Fibroblast of skin of left quadriceps (primary cell): ENCODE measurements at regions not wholly inside any gene's neighbourhood (a gene's known extent, or its start where the extent isn't known, plus 50 kb on each side); places are given as distances from the start of the nearest gene placed in this dataset.
"Not testable (repeated sequence)": the region's sequence is repeated elsewhere in the genome, so short reads cannot be mapped to it uniquely, and the experiment has no call there.

Source experiments
- DNase-seq, 2 experiments: peaks; one replicate each; pipeline ENCODE4 v3.0.0-alpha.2; 2013; ENCODE audit warnings: low read depth in 2 of 2

DNA sequence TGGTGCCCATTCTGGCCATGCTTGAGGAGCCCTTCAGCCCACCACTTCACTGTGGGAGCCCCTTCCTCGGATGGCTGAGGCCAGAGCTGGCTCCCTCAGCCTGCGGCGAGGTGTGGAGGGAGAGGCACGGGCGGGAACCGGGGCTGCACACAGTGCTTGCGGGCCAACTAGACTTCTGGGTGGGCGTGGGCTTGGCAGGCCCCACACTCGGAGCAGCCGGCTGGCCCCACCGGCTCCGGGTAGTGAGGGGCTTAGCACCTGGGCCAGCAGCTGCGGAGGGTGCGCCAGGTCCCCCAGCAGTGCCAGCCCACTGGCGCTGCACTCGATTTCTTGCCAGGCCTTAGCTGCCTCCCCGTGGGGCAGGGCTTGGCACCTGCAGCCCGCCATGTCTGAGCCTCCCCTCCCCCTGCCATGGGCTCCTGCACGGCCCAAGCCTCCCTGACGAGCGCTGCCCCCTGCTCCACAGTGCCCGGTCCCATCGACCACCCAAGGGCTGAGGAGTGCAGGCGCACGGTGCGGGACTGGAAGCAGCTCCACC lies 554.2 kb downstream of the GABRG2 start:
- not testable (repeated sequence) for DNase-seq

DNA sequence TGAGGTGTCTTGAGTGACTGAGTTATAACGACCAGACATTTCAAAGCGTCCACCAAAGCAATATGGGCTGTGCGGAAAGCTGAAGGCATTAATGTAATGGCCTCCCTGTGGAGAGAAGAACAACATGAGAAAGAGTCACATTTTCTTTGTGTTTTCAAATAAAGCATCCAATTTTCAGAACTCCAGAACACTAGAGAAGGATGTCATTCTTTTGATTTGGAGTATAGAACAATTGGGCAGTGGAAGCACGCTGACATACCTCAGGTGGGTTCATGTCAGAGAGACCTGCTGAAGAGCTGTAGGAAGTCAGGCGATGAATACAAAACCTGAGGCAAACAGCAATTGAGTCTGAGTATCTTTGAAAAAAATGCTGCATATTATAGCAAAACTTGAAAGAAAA lies 556.5 kb downstream of the GABRG2 start:
- no peak for DNase-seq

DNA sequence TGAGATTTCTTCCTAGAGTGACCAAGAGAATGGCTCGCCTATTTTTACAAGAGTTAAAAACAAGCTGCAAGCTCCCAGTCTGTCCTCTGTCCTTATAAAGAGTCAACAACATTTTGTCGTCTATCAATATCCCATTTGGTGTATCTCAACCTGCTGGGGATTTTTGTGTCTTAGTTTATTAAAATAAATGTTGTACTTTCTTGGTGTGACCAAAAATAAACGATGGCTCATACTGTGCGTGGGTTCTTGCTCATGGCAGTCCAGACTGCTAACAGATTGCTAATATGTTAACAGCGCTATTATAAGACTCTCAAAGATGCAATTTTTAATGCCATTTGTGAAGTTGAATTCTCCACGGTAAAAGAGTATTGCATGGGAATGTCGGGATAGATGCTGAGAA lies 569.9 kb downstream of the GABRG2 start:
- DNase-seq = no peak

DNA sequence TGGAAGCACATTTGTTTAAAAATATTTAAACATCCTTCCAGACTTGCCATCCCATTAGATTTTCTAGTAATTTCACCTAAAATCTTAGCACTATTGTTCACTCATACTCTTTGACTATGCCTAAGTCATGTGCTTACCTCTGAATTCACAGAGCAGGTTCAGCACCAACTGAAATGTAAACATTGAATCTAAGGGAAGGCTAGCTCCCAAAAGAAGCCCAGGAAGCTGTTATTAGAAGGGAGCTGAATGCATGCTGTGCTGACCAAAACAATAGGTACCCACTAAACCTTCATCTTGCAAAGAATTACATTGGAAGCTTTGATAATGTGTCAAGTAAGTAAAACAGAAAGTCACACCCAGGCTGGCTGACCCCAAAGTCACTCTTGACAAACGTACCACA lies 571.3 kb downstream of the GABRG2 start:
- DNase-seq = no peak

DNA sequence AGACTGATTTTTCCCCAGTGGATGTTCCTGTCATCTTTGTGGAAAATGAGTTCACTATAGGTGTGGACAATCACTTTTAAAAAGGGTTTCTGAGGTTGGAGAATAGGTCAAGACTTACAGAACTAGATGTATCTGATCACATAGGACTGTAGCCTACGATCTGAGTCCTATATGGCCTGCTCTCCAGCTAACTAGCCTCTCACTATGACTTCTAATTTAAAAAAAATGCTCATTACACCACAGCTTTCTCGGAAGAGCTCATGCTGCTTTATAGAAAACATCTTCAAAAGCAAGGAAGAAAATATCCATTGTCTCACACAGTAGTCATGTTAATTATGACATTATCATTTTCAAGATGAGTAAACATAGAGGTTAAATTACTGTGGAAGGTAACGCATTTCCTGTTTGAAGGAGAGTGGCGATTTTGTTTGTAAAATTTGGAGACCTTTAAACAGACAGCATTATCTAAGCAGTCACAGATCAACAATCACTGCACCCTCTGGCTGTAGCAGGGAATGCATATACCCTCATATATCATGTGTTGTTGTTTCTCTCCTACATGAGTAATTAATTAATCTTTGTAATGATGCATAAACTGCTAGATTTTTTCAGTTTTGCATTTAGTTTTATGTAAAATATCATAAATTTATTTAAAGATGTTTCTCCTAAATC lies 573.7 kb downstream of the GABRG2 start:
- no peak for DNase-seq

DNA sequence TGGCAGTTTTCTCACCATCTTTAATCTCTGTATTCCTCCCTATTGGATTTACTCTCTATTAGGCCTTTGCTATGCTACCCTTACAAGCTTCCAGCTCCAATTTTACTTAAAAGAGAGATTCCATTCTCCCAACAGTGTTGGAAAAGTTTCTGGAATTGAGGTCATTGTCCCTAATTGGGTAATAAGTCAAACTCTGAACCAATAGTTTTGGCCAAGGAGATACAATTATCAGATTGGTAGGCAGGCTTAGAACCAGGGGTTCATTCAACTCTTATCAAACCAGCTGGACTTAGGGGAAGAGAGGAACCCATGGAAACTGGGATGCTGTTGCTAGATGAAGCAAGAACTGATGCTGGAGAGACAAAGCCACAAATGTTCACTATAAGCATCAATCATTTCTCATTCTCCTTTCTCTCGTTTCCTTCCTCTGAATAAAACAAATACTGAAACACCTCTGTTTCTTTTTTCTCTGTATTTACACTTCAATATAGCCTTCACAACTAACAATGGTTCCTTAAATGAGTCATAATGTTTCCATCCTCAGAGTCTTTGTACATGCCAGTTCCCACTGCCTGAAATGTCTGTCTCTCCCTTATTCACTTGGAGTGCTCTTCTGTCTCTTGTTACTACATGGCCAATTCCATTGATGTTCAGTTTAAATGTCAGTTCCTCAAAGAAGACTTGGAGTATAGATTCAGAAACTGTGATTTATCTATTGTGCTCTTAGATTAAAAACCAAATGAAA lies 587.3 kb downstream of the GABRG2 start:
- no peak for DNase-seq

DNA sequence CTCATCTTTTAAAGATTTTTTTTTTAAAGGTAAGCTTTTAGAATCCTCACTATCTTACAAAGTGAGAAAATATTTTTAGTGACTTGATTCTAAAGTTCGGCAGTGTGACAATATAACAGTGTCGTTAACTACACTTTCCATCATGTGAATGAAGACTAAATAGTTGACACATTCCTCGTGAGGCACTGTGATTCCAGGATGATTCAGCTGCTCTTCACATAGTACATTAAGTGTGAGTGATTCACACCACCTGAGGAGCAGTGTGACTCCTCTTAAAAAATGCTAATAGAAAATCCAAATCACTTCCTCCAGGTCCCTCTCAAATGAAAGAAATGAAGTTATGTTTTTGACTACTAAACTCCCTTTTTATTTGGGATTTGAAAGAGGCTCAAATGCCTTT lies 589.5 kb downstream of the GABRG2 start:
- DNase-seq = no peak

DNA sequence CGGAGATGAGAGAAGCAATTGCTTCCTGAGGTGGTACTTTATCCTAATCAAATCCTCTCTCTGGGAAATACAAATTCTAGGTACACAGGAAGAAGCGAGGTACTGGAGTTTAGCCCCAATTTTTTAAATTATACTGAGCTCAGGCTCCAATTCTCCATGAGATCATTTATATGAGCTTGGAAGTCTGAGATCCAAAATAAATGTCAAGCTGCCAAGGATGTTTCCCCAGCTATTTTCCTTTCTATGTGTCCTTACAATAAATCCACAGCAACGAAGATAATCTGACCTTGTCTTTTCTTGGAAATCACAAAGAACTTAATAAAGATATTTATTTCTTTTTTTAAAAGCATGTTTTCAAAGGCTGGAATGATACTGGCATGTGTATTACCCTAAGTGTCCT lies 597.3 kb downstream of the GABRG2 start:
- DNase-seq = no peak

DNA sequence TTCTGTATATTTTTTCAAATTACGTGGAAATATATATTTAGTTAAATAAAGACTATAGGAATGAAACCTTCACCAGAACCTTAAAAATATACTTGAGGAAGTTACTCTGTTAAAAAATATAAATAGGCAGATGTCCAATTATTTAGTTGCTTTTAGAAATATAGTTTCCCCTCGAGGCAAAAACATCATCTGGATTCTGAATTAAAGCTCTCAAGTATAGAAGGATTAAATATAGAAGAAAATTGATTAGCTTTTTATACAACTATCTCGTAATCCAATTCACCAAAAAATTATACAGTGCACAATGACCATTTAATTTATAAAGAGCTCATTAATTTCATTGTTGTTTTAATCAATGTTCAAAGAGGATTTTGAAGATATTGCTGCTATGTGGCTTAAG lies 601.4 kb downstream of the GABRG2 start:
- no peak for DNase-seq

DNA sequence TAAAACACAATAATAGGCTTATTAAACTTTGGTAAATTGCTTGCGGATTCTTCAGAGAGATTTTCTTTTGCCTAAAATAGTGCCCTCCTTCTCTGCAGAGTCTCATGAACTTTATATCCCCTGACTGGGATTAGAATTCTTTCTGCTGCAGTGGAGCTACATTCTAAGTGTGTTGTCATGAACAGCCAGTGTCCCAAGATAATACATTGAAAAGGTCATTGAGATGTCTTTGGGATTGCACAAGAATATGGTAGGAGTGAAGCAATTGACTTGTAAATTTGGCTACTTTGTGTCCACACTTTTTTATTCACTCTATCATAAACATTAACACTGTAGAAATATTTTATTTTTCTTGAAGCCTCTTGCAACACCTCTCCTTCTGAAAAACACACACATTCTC lies 604.5 kb downstream of the GABRG2 start:
- no peak for DNase-seq

DNA sequence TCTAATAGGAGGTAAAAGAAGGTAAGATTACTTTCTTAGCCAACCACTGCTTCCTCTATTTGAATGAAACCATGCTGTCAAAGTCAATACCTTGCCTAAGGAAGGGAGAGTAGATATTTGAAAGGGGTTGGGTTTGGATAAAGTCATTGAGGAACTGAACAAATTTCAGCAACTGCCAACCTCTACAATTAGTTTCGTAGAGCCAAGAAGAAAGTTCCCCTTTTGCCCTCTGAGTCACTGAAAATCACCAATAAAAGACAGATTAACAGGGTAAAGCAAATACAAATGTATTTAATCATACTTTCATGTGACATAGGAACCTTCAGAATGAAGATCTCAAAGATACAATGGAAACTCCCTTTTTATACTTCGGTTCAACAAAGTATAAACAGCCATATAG lies 615.7 kb downstream of the GABRG2 start:
- no peak for DNase-seq

DNA sequence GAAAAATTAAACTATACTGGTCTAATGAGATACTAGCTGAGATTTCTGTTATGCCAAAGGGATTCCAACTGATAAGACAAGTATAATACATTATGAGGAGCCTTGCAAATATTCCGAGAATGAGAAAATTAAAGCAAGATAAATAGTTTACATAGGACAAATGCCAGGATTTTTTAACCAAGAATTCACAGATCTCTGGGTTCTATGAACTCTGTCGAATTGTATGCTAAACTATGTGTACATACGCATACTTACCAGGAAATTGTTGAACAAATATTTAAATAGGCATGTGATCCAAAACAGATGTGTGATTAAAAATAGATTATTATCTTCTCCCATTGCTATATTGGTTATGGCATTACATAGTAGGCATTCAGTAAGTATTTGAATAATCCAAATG lies 616.6 kb downstream of the GABRG2 start:
- DNase-seq = no peak

DNA sequence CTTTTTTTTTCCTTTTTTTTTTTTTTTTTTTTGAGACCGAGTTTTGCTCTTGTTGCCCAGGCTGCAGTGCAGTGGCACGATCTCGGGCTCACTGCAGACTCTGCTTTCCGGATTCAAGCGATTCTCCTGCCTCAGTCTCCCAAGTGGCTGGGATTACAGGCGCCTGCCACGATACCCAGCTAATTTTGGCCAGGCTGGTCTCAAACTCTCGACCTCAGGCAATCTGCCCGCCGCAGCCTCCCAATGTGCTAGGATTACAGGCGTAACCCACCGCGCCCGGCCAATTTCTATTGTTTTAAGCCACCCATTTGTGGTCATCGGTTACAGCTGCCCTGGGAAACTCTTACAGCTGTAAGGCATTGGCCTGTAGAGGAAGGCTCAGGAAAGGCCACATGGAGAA lies 617.7 kb downstream of the GABRG2 start:
- DNase-seq = no peak

DNA sequence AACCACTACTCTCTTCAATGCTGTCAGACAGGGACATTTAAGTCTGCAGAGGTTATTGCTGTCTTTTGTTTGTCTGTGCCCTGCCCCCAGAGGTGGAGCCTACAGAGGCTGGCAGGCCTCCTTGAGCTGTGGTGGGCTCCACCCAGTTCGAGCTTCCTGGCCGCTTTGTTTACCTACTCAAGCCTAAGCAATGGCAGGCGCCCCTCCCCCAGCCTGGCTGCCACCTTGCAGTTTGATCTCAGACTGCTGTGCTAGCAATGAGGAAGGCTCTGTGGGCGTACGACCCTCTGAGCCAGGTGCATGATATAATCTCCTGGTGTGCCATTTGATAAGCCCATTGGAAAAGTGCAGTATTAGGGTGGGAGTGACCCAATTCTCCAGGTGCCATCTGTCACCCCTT lies 628.7 kb downstream of the GABRG2 start:
- DNase-seq = not testable (repeated sequence)

DNA sequence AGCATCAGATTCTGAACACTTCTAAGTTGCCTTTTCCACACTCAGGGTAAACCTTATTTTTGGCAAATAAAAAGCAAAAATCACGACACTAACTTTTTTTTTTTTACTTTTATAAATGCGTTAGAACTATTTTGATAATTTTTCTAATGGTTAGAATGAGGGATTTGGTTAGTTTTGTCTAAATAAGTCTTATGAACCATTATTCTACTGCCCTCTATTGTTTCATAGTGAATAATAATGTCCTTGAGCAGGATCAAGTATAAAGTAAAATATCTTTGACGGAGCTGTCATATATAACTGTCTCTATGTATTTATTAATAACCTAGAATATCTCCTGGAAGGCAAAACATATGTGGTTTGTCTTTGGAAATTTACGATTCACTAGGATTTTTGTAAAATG lies 631.8 kb downstream of the GABRG2 start:
- DNase-seq = no peak

DNA sequence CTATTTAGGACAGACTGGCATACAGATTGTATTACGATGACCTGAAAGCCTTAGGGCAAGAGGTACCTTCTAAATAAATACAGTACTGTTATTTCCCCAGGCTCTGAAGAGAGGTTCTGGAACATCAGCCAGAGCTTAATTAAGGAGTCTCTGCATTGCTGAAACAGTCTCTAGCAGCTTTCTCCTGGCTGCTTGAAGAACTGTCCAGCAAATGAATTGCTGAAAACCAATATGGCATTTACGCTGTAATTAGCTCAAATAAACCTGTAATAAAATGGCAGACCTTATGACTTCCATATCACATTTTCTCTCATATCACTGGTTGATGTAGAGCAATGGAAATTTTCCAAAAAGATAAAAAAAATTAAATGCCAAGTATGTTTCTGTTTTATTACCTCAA lies 636.3 kb downstream of the GABRG2 start:
- no peak for DNase-seq

DNA sequence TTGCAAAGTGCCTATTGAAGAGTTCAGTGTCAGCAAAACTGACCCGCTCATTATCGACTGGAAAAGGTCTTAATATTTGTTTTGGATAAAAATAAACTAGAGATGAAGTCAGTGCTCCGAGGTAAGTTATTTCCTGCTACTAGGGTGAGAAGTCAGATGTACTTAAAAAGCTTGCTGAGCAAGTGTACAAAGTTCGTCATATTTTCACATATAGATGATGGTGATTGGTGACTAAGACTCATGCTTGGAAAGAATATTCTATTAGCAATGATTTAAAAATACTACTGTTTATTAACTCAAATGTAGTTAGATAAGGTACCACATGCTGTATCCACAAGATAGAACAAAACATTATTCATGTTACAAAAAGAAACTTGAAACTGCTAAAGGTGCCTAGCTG lies 643.7 kb downstream of the GABRG2 start:
- no peak for DNase-seq

DNA sequence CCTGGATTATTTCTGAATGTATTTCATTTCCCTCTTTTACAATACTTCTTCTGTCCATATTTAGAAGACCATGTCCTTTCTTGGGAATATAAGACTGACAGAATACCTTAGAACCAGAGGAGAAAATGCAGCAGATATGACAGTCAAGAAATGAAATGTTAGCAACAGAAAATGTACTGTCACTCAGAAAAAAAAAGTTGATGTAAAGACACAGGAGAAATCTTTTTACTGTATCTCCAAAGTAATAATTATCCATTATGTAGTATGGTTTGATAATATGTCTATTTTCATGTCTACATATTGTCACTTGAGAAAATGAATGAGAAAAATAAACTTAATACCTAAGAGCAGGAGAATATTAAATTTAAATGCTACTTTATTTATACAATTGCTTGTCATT lies 652.1 kb downstream of the GABRG2 start:
- DNase-seq = no peak

DNA sequence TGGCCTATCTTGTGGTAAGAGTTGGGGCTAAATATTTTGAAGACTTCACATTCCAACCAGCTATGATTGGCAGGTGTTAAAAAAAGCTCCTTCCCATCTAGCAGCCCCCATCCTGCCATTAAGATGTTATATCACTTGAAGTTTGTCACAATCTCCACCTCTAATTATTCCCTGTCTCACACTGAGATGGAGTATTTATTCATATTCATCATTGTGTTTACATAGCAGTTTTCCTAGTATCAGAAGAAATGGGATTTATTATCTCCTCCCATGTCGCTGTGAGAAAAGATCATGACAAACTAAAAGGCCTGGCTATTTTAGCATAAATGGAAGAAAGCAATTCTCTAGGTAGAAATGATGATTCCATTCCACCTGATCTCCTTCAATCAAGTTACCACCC lies 653.6 kb downstream of the GABRG2 start:
- DNase-seq = no peak

DNA sequence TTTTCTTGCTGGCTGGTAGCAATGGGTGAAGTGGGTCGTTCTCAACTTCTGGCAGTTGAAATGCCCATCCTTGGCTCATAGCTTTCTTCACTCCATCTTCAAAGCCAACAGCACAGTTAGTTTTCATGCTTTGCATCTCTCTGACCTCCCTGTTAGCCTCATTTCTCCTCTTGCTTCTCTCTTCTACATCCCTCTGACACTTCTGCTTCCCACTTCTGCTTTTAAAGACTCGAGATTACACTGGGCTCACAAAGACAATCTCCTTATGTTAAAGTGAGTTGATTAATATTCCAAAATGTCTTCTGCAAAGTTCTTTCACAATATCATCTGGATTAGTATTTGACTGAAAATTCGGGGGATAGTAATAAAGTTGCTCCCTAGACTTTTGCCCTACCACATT lies 684.8 kb upstream of the CCNG1 start:
- no peak for DNase-seq

DNA sequence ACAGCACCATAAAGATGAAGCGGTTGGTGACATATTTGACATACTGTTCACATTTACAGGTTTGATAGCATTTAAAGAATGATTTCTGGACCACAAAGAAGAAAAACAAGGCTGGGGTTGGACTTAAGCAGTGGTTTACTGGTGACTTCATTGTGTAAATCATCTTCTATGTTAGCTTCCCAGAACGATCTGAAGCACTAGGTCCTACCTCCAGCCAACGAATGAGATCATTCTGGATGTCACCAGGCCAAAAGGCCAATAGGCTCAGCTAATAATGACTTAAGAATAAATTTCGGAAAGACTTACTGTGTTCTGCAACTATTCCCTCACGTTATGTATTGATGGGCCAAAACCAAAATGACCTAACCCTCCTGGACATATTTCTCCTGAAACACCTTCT lies 675.3 kb upstream of the CCNG1 start:
- DNase-seq = no peak

DNA sequence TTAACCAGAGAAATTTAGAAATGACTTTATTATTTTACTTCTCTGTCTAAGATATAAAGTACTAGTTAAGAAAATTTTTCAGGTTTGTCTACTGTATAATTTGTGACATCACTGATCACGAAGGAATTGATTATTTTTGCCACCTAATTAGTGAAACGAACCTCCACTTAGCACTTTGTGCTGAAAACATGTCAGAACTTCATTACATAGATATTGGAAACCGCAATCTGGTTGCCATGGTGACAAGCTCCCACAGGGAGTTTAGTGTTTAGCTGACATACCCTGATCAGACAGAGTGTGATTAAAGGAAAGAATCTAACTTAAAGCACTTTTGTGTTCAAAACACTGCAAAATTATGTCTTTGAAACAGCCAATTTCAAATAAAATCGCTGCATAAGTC lies 668.4 kb upstream of the CCNG1 start:
- DNase-seq = no peak

DNA sequence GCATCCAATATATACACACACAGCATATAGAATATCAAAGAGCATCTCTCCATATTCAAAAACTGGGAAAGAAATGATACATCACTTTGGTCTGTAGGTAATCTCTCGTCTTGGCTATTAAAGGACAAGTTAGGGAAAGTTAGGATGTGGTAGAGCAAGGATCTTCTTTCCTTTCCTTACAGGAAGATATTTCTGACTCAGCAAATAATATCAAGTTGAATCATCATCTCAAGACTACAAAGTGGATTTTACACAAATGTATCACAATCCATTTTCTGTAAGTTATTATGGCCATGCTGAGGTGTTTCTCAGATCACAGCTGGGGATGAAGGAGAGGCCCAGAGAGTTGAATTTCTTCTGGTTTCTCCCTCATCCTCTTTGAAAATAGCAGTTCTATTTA lies 651.7 kb upstream of the CCNG1 start:
- DNase-seq = no peak

DNA sequence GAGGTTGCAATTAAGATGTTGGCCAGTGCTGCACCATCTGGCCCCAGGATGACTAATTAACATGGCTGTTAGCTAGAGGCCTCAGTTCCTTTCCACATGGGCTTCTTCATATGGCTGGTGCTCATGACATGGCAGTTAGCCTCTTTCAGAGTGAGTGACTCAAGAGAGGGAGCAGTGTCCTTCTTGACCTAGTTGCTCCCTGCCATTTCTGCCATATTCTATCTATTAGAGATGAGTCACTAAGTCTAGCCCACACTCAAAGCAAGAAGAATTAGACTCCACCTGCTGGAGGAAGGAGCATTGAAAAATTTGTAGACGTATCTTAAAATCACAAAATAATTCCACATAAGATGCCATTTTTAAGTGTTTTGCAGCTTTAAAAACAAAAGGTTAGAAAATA lies 651.2 kb upstream of the CCNG1 start:
- no peak for DNase-seq
